Endothelial cell of umbilical vein (primary cell): ENCODE measurements at regions not wholly inside any gene's neighbourhood (a gene's known extent, or its start where the extent isn't known, plus 50 kb on each side); places are given as distances from the start of the nearest gene placed in this dataset.

Experiments
- BruUV-seq: library from RNA; stranded (reverse); fragments of 400-500 nt; replicated peaks from 2 replicates; lab custom pipeline; 2021; lab: Mats Ljungman, UMichigan
- CTCF ChIA-PET: fragments of 300-600, 350-600 bp; sonication (Branson Sonifier 250); formaldehyde crosslinking; loops from one replicate; lab custom pipeline; 2021; ENCODE audit warnings: antibody characterized with exemption, inconsistent platforms; lab: Charles Lee
- POLR2A ChIA-PET: fragments of 300-600, 350-600 bp; sonication (Branson Sonifier 250); formaldehyde crosslinking; loops from one replicate; lab custom pipeline; 2021; ENCODE audit warnings: antibody characterized with exemption, inconsistent platforms; lab: Charles Lee
- DNase-seq: peaks from one replicate; pipeline ENCODE4 v3.0.0-alpha.2; 2011; ENCODE audit warnings: low read depth, low spot score
- FAIRE-seq: peaks from 2 replicates; lab custom pipeline; 2011; peaks lifted over from hg19 to GRCh38; lab: Jason Lieb, UNC
- H2AFZ ChIP-seq: 2 replicates; pipeline ENCODE4 v1.6.0; 2012; ENCODE audit warnings: low read depth, low read length, control low read depth, inconsistent platforms
- H3K27ac ChIP-seq: 2 replicates; pipeline ENCODE4 v1.5.1; 2011; ENCODE audit warnings: low read depth, mild to moderate bottlenecking, control low read depth, low read length, moderate library complexity; ENCODE audit not compliant: insufficient read depth
- H3K27me3 ChIP-seq, 2 experiments: 2 replicates each; pipeline versions ENCODE4 v1.6.0 to v1.6.1; 2011; ENCODE audit warnings: low read length in 2 of 2, mixed read lengths in 1 of 2; ENCODE audit not compliant: control insufficient read depth in 2 of 2, insufficient read depth in 2 of 2
- H3K36me3 ChIP-seq, 2 experiments: 2 replicates in 1 of 2; 3 replicates in 1 of 2; pipeline ENCODE4 v1.5.1; 2011; ENCODE audit warnings: low read length in 2 of 2, mild to moderate bottlenecking in 1 of 2, moderate library complexity in 1 of 2; ENCODE audit not compliant: control insufficient read depth in 2 of 2, insufficient read depth in 2 of 2; ENCODE audit errors: extremely low read depth in 1 of 2
- H3K4me1 ChIP-seq: 3 replicates; pipeline ENCODE4 v1.5.1; 2011; ENCODE audit warnings: mild to moderate bottlenecking, low read length; ENCODE audit not compliant: control insufficient read depth, insufficient read depth; ENCODE audit errors: extremely low read depth
- H3K4me2 ChIP-seq: 2 replicates; pipeline ENCODE4 v1.6.1; 2011; ENCODE audit warnings: low read length, control low read depth, mixed read lengths; ENCODE audit not compliant: insufficient read depth
- H3K4me3 ChIP-seq, 3 experiments: fragments of 200-600 bp in 1 of 3; sonication (generic), shearing (Covaris generic) in 1 of 3; replicated peaks in 1 of 3; 2 replicates each; pipeline ENCODE4 v1.5.1; 2011 to 2016; ENCODE audit warnings: control low read depth in 3 of 3, low read length in 3 of 3, mild to moderate bottlenecking in 2 of 3, inconsistent platforms in 1 of 3, low read depth in 1 of 3, moderate library complexity in 1 of 3; ENCODE audit not compliant: insufficient read depth in 1 of 3
- H3K79me2 ChIP-seq: 2 replicates; pipeline ENCODE4 v1.6.0; 2012; ENCODE audit warnings: low read length, inconsistent platforms; ENCODE audit not compliant: control insufficient read depth, insufficient read depth
- H3K9ac ChIP-seq: replicated peaks from 2 replicates; pipeline ENCODE3; 2011; ENCODE audit warnings: low read length, control low read depth; ENCODE audit not compliant: insufficient read depth; ENCODE audit errors: extremely low read depth
- H3K9me1 ChIP-seq: replicated peaks from 3 replicates; pipeline ENCODE4 v1.6.0; 2011; ENCODE audit warnings: mild to moderate bottlenecking, low read length; ENCODE audit not compliant: control insufficient read depth, insufficient read depth; ENCODE audit errors: extremely low read depth
- H3K9me3 ChIP-seq: replicated peaks from 2 replicates; pipeline ENCODE4 v1.5.1; 2012; ENCODE audit warnings: low read length, inconsistent platforms; ENCODE audit not compliant: control insufficient read depth, insufficient read depth
- H4K20me1 ChIP-seq: replicated peaks from 2 replicates; pipeline ENCODE3; 2011; ENCODE audit warnings: mild to moderate bottlenecking, low read length; ENCODE audit not compliant: control insufficient read depth, insufficient read depth; ENCODE audit errors: extremely low read depth
- CTCF ChIP-seq, 2 donors: IDR thresholded peaks; 1 replicate in 1 of 2; 2 replicates in 1 of 2; pipeline ENCODE4 v1.5.1; 2011; ENCODE audit warnings: low read length in 2 of 2, mild to moderate bottlenecking in 2 of 2, moderate library complexity in 2 of 2, control low read depth in 1 of 2, inconsistent platforms in 1 of 2, low read depth in 1 of 2; ENCODE audit not compliant: insufficient read depth in 1 of 2; ENCODE audit errors: extremely low read depth in 1 of 2
- EZH2 ChIP-seq: IDR thresholded peaks from 2 replicates; pipeline ENCODE4 v1.6.1; 2012; ENCODE audit warnings: borderline replicate concordance, low read depth, mild to moderate bottlenecking, moderate library complexity, low read length, inconsistent platforms; ENCODE audit not compliant: severe bottlenecking
- FOS ChIP-seq: IDR thresholded peaks from 2 replicates; pipeline ENCODE4 v1.6.1; 2011; ENCODE audit warnings: mild to moderate bottlenecking, low read length, moderate library complexity, borderline replicate concordance; ENCODE audit not compliant: insufficient read depth
- GATA2 ChIP-seq: IDR thresholded peaks from 2 replicates; pipeline ENCODE4 v1.7.0; 2011; ENCODE audit warnings: low read depth, mild to moderate bottlenecking, moderate library complexity, mixed read lengths, low read length; ENCODE audit not compliant: insufficient read length, insufficient read depth
- JUN ChIP-seq: IDR thresholded peaks from 2 replicates; pipeline ENCODE4 v1.6.1; 2011; ENCODE audit warnings: borderline replicate concordance, low read depth; ENCODE audit not compliant: insufficient read length, insufficient read depth
- MAX ChIP-seq: IDR thresholded peaks from 2 replicates; pipeline ENCODE4 v1.6.1; 2011; ENCODE audit not compliant: insufficient read depth, insufficient read length
- MYC ChIP-seq: IDR thresholded peaks from one replicate; pipeline ENCODE4 v1.6.1; 2011; ENCODE audit warnings: mild to moderate bottlenecking, low read depth, low read length
- POLR2A ChIP-seq: IDR thresholded peaks from 2 replicates; pipeline ENCODE4 v1.6.1; 2012; ENCODE audit warnings: low read depth, mild to moderate bottlenecking, control low read depth, low read length
- POLR2AphosphoS5 ChIP-seq: IDR thresholded peaks from 2 replicates; pipeline ENCODE4 v1.6.1; 2012; ENCODE audit warnings: low read depth, mild to moderate bottlenecking, control low read depth, low read length, moderate library complexity; ENCODE audit not compliant: insufficient read depth
- dilution Hi-C: fragments of 300-500 bp; cut with MboI; formaldehyde crosslinking; loops from one replicate; pipeline ENCODE4 v1.15.0; 2019; ENCODE audit warnings: low sequenced_read_pairs; ENCODE audit not compliant: extremely low pct_ligation_motif_present
- intact Hi-C: fragments of 100-400 bp; cut with micrococcal nuclease; formaldehyde crosslinking; loops from one replicate; pipeline ENCODE4 v1.10.0; 2022

DNA sequence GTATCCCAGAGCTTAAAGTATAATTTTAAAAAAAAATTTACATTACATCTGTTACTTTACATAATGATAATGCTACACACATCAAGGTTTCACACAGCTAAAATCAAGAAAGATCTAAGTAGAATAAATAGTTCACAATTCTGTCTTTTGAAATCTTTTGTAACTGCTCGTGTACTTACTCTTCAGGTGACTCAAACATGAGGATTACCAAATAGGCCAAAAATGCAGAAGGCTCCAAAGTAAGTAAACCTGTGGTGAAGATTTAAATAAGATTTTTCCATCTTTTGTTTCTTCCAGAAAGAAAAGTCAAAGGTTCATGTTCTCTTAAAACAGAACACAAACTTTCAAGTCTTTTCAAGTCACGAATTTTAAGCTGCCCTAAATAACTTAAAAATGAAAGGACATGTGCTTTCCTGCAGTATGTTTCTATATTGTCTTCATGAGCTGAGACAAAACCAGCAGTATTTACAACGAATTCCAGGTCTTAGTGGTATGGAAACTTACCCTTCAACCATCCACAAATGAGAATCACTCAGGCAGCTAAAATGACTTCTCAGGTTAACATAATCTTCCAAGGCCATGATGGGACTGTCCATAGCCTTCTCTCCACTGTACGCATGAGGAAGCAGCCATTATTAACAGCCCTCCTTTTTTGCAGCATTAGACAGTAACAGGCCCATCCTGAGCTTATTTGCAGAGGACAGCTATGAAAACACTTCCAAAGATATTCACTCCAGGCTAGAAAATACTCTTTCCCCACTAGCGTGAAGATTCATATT is 172.8 kb upstream of the EDNRA start:
- Histone ChIP-seq H3K27me3 (no peaks in the 10 kb centered on the region), H3K9me3 (no peaks in the 10 kb centered on the region), H3K4me2 (no peak overlapping the region), H3K4me3 (no peak overlapping the region), H3K27ac (no peak overlapping the region), H3K4me1 (no peaks in the 10 kb centered on the region), H2AFZ (no peak overlapping the region), H3K9me1 (no peaks in the 10 kb centered on the region), H3K9ac (no peak overlapping the region), H3K36me3 (no peaks in the 10 kb centered on the region), H3K79me2 (no peaks in the 10 kb centered on the region), H4K20me1 (no peaks in the 10 kb centered on the region)
- dilution Hi-C loops (no loop called here), intact Hi-C loops (no loop called here)
- FAIRE-seq (no peak), DNase-seq (no peak)
- ChIA-PET CTCF (interaction anchor here (0.7 to 1.8 kb wide), 3 partner anchors 10 to 116 kb away, joined by 3 to 7 read pairs (median 3); no protein-coding TSS in a partner anchor), POLR2A (no interaction called here)
- TF ChIP-seq MAX (no peak), CTCF (IDR thresholded peaks at IDR 0.05; ENCODE audit: extremely low read depth in 1 of 2, insufficient read depth in 1 of 2, low read depth in 1 of 2, low read length in 2 of 2) (no peak), EZH2 (no peak), GATA2 (no peak), MYC (no peak), POLR2AphosphoS5 (no peak), JUN (no peak), POLR2A (no peak), FOS (no peak)
- BruUV-seq: no TSS peak
